Inflammatory macrophage (primary cell): ENCODE measurements at regions not wholly inside any gene's neighbourhood (a gene's known extent, or its start where the extent isn't known, plus 50 kb on each side); places are given as distances from the start of the nearest gene placed in this dataset.

ENCODE experiments used
- DNase-seq, 2 donors: peaks; one replicate each; pipeline ENCODE4 v3.0.0-alpha.2; 2020 to 2022

DNA sequence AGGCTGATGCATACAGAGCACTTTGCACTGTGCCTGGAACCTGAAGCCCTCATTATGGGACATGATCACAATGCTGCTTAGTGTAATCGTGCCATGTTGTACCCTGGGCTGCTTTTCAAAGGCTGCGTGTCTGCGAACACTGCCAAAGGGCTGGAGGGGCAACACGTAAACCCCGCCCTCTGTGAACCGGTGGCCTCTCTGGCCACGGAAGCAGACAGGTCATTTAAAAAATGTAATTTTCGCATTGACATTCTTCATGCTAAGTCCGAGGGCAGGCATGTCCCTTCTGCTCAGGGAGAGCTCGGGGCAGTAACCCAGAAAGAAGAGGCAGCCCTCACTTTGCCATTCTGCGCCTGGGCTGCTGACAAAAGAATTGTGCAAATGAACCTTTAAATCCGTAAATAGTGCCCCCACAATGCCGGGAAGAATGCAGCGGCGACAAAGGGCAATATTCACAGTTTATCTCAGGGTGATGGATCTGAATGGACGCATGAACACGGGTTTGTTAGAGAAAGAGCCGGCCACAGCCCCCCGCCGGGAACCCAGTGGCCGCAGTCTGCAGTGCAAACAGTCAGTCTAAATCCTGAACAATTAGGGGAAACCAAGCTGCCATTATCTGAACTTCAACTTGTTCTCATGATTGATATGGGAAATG lies 226.1 kb downstream of the MYCN start:
- no peak for DNase-seq

- no peak for DNase-seq
Observed at GRCh38 chr2:16165518-16166326, 225.4 kb downstream of the MYCN start.

GRCh38 chr2:16162491-16163040 lies 222.2 kb downstream of the MYCN start:
- no peak for DNase-seq

DNA sequence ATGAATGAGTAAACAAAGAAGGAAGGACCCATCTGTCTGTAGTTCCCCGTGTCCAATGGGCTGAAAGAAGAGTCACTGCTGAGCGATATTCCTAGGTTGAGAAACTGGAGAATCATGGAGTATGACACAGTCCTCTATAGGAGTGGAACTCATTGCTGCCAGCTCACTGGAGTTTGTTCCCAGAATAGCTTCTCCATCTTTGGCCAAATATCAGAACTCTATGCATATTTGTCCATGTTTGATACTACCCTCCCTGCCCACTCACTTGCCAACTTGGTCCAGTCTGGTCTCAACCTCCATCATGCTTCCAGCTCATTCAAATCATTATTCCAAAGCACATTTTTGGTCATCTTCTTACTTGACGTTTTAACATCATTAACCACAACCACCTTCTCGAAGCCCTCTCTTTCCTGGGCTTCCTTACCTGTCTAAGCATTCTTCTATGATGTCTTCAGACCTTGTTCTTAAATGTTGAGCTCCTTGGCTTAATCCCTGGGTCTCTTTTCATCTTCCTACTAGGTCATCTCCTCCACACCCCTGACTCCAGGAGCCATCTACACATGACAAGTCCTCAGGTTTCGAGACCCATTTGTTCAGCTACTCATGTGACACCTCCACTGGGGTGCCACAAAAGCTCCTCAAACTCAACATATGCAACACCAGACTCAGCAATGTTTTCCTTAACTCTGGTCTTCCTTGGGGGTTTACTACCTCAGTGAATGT lies 221.6 kb downstream of the MYCN start:
- no peak for DNase-seq

DNA sequence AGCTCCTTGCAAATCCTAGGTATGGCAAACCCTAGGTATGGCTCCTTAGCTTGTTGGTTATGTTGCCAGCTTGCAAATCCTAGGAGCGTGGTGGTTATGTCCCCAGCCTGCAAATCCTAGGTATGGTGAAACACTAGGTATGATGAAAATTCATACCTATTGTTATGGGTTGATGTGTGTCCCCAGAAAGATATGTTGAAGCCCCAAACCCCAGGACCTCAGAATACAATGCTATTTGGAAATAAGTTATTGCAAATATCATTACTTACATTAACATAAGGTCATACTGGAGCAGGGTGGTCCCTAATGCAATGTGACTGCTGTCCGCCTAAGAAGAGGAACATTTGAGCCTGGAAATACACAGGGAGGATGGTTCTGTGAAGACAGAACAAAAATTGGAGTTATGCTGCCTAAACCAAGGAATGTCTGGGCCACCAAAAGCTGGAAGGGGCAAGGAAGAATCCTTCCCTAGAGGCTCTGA lies 220.8 kb downstream of the MYCN start:
- DNase-seq, result no peak

GRCh38 chr2:16160281-16161084 lies 220.1 kb downstream of the MYCN start:
- DNase-seq, result no peak

DNA sequence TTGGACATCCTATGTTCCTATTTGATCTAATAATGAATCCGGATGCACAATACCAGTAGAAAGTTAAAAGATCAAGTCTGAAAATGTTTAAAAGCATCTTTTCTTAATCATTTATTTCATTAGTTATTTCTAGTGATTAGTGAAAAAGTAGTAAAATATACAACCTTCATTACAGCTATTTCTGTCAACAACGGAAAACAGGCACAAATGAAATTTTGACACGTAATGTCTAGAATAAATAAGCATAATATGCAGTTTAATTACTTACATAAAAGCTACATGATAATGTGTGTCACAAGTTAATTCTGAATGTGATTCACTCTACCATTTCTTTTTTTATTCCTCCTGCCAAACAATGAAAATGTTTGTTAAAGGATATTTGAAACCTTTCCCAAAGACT lies 216.1 kb downstream of the MYCN start:
- no peak for DNase-seq

DNA sequence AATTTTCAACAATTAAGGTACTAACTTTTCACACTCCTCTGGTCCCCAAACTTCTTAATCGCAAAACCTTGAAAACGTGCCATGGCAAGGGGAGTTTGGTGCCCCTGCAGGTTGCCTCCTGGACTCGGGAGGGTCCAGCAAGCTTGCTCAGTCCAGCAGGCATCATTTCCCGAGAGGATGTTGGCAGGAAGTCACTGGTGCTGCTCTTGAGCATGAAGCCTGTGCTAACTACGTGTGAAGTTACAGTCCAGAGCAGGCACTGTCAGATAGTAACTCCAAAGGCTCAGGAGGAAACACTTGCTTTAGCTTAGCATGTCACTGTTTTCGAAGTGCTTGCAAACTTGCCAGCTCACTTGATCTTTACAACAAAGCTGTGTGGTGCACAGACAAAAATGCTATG lies 215.4 kb downstream of the MYCN start:
- no peak for DNase-seq

DNA sequence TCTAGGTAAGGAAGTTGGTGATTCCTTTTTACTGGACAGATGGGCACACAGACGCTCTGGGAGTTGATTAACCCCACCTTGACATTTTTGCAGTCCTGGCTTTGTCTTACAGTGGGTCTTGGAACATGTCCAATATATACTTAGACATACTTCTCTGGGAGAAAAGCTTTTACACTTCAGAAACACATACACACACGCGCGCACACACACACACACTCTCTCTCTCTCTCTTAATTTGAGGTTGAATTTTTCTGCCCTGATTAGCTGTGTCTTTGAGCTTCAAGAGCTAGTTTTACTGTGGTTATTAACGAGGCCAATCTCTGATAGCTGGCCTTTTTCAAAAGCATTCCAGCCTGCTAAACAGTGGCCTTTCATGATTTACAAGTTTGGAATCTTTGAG lies 215.0 kb downstream of the MYCN start:
- DNase-seq, result no peak

DNA sequence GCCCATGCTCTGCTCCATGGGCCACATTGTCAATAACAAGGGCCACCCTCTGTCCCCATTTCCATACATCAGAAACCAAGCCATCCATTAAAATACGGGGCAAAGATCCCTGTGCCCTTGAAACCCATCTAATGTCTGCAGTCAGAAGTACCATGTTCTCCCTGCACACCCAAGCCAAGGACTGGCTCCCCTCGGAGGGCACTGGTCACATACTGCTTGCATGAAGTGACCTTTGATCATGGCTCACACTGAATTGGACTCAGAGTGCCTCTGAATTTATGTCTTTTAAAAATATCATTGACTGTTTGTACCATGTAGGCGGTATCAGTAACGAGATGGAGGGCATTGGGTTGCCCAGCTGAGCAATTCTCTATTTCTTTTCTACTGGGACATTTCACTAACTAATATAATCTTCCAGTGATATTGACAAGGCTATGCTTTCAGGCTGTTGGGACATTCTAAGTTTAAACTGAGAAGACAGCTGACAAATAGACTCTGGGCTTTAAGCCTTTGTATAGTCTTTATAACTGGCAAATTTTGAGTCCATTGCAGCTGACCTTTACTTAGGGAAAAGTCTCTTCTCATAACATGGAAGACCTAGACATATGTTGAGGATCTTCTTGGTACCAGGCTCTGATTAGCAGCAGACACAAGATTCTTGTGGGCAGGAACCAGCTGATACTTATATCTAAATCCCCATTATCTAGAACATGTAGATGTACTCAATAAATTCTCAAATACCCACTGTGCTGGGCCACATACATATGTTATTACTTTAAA lies 214.3 kb downstream of the MYCN start:
- no peak for DNase-seq

DNA sequence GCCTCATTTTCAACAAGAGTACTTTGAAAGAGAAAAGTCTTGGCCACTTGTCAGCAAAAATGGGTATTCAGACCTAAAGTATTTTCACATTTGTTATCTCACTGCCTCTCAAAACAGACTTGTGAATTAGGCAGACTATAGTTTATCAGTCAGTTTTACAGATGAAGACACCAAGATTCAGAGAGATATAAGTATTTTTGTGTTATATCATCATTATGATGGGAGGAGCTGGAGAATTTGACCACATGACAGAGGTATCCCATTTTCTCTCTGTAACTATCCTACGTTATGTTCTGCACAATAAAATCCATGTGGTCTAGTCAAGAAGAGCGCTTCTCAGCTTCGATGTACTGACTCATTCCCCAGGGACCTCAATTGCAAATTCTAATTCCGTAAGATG lies 213.7 kb downstream of the MYCN start:
- no peak for DNase-seq

- DNase-seq, result no peak
Observed at GRCh38 chr2:16153754-16154035, 213.3 kb downstream of the MYCN start.

DNA sequence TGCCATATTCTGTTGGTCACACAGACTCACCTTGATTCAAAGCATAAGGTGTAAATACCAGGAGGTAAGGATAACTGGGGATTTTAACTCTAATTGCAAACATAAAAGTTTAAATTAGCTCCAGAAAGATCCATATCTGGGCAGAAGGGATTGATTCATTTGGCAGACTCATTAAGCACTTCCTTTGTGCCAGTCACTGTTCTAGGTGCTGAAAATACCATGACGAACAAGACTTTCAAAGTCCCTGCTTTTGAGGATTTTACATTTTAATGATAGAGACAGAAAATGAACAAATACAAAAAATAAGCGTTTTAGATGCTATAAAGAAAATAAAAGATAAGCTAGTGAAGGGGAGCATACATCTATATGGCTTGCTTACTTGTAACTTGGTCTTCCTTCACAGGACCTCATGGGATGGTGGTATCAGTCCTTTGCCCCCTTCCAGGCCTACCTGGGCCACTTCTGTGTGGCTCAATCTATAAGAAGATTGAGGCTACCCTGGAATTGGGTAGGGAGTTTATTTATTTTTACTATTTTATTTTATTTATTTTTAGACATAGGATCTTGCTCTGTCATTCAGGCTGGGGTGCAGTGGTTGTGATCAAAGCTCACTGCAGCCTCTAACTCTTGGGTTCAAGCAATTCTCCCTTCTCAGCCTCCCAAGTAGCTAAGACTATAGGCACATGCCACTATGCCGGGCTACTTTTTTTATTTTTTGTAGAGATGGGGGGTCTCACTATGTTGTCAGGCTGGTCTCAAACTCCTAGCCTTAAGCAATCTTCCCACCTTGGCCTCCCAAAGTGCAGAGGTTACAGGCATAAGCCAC lies 212.8 kb downstream of the MYCN start:
- DNase-seq, result no peak

DNA sequence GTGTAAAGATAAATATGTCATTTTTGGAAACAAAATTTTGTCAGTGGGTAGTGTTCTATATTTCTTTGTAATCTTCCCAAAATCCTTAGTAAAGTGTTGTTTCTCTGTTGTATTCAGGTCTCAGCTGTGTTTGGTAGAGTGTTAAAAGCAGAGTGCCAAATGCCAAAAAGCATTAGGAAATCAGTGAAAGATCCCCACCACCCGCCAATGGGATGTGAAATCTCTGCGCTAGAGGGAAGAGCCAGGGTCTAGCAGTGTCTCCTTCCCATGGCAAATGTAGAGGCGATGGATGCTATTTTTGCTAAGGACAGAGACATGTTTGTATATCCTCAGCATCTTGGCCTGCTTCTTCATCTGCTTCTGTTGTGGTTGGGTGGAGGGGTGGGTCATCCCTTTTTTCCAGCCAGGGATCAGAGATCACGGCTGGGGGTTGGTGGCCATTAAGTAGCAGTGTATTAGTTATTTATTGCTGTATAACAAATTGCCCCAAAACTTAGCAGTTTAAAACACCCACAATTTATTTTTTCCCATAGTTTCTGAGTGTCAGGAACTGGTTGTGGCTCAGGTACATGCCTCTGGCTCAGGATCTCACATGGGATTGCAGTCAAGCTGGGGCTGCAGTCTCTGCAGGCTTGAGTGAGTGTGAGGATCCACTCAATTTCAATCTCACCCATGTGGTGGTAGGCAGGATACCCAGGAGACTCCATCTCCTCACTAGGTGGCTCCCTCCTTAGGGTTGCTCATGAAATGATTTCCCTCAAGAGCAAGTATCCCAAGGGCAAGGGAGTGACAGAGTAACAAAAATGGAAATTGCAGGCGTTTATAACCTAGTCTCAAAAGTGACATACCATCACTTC lies 211.9 kb downstream of the MYCN start:
- DNase-seq, result no peak

DNA sequence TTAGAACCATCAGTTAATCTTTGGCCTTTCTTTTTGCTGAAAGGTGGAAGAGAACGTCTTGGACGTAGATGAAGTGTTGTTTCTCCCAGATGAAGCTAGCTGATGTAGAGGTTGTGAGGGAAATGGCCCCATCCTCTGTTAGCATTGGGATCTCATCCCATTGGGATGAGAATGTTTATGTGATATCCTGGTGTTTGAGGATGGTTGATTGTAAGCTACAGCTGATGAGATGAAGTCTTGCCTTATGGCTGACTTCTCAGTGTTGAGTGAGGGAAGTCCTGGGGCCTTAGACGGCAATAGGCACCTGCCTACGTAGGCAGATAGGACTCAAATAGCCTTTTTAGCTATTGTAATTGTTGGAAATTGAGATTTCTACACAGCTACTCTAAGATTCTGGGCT lies 211.3 kb downstream of the MYCN start:
- DNase-seq, result no peak

- no peak for DNase-seq
Observed at GRCh38 chr2:16151281-16151570, 210.9 kb downstream of the MYCN start.

DNA sequence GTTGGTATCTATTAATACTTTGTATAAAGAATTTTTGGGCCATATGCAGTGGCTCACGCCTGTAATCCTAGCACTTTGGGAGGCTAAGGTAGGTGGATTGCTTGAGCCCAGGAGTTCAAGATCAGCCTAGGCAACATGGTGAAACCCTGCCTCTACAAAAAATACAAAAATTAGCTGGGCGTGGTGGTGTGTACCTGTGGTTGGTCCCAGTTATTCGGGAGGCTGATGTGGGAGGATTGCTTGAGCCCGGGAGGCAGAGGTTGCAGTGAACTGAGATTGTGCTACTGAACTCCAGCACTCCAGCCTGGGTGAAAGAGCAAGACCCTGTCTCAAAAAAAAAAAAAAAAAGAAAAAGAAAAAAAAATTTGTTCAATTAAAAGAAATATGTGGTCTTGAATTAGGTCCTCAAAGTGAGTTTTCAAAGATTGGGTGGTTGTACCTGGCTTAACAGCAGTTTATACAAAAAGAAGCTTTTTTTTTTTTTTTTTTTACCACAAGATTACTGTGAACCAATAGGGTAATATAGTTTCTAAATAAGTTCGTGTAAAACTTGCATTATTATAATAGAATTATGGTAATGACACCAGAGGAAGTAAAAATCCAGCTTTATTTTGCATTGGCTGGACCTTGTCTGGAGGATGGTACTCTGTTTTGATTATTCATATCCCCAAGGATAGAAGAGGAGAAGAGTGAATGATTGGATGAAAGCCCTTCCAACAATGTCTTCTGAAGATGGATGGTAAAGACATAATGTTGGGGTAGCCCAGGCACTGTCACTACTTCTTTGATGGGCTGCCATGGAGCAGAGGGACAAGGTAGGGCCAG lies 210.3 kb downstream of the MYCN start:
- no peak for DNase-seq

DNA sequence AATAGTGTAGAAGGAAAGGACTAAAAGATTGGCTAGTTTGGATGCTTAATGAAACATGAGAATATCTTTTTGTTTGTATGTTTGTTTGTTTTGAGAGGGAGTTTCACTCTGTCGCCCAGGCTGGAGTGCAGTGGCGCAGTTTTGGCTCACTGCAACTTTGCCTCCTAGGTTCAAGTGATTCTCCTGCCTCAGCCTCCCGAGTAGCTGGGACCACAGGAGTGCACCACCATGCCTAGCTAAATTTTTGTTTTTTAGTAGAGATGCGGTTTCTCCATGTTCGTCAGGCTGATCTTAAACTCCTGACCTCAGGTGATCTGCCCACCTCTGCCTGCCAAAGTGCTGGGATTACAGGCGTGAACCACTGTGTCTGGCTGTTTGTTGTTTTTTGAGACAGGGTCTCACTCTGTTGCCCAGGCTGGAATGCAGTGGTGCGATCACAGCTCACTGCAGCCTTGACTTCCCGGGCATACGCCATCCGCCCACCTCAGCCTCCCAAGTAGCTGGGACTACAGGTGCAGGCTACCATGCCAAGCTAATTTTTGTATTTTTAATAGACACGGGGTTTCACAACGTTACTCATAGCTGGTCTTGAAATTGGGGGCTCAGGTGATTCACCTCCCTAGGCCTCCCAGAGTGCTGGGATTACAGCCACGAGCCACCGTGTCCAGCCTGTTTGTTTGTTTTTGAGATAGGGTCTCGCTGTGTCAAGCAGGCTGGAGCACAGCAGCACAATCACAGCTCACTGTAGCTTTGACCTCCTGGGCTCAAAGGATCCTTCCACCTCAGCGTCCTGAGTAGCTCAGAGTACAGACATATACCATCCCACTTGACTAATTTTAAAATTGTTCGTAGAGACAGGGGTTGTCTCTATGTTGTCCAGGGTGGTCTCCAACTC lies 209.2 kb downstream of the MYCN start:
- no peak for DNase-seq
